ENCODE measurements at regions not wholly inside any gene's neighbourhood (a gene's known extent, or its start where the extent isn't known, plus 50 kb on each side); places are given as distances from the start of the nearest gene placed in this dataset.

GRCh38 chr7:130975731-130976130 lies 241.7 kb upstream of the KLF14 start:
- TF ChIP-seq EZH2 (IDR thresholded peaks at IDR 0.05; ENCODE audit: borderline replicate concordance, insufficient read depth, low read depth, low read length, poor library complexity, severe bottlenecking) (no peak), CTCF (IDR thresholded peaks at IDR 0.05) (no peak)
- H3K27ac ChIP-seq (ENCODE audit: low read length in 2 of 2), result no peak overlapping the region
- H3K36me3 ChIP-seq (replicated peaks in 1 of 2; ENCODE audit: control extremely low read depth in 1 of 2, control insufficient read depth in 1 of 2, extremely low read depth in 1 of 2, insufficient read depth in 2 of 2, low read length in 1 of 2), result peaks cover 0 to 30% of the 10 kb centered on the region in 2 experiments
- CTCF ChIA-PET, result interaction anchor here (1.5 kb wide), 1 partner anchor 68 kb away, joined by 3 read pairs; no protein-coding TSS in a partner anchor
- H2AFZ ChIP-seq (ENCODE audit: insufficient read depth, low read depth, low read length, poor library complexity, severe bottlenecking), result no peak overlapping the region
- H3K9me3 ChIP-seq (ENCODE audit: control extremely low read depth in 1 of 3, control insufficient read depth in 2 of 3, insufficient read depth in 1 of 3, low read length in 2 of 3), result peaks cover 0 to 13% (median 7%) of the 10 kb centered on the region in 3 donors
- intact Hi-C loops (cut with micrococcal nuclease), result no loop called here
- H3K9me3 Mint-ChIP-seq (ENCODE audit: insufficient read depth), result no peaks in the 10 kb centered on the region
- WGBS (ENCODE audit: insufficient coverage), result 100% methylated on average over 3 of the region's 5 CpGs
- H3K27me3 ChIP-seq (replicated peaks in 1 of 4; ENCODE audit: control extremely low read depth in 1 of 4, control insufficient read depth in 3 of 4, insufficient read depth in 4 of 4, low read length in 3 of 4), result no peaks in the 10 kb centered on the region
- POLR2A ChIA-PET, result interaction anchor here (0.7 kb wide), 1 partner anchor 58 kb away, joined by 3 read pairs; no protein-coding TSS in a partner anchor
- H3K79me2 ChIP-seq (ENCODE audit: control insufficient read depth, insufficient read depth, low read length), result peaks cover 97% of the 10 kb centered on the region
- H3K4me1 Mint-ChIP-seq, result peaks cover 24% of the 10 kb centered on the region
- peaks cover 90% of the 10 kb centered on the region for H4K20me1 ChIP-seq (ENCODE audit: control insufficient read depth, insufficient read depth, low read length, poor library complexity, severe bottlenecking)
- no peak overlapping the region for H3K4me2 ChIP-seq (replicated peaks; ENCODE audit: low read depth, low read length, poor library complexity, severe bottlenecking)
- peaks cover 5% of the 10 kb centered on the region in 2 donors for H3K4me1 ChIP-seq (ENCODE audit: control insufficient read depth in 2 of 2, insufficient read depth in 2 of 2, low read length in 2 of 2)
- no peak overlapping the region for H3K4me3 ChIP-seq (ENCODE audit: control extremely low read depth in 1 of 5, extremely low read depth in 1 of 5, insufficient read depth in 1 of 5, low read depth in 2 of 5, low read length in 4 of 5)
- peak overlapping the region; percentile 43 for H3K27ac Mint-ChIP-seq
- DNase-seq (no peak), ATAC-seq (ENCODE audit: low read depth) (no peak)
- no peak overlapping the region for H3K9ac ChIP-seq (ENCODE audit: low read length)
- no peaks in the 10 kb centered on the region for H3K27me3 Mint-ChIP-seq
- no peak overlapping the region for H3K4me3 Mint-ChIP-seq

GRCh38 chr7:130982160-130982638 lies 248.2 kb upstream of the KLF14 start:
- H3K27ac Mint-ChIP-seq, result no peak overlapping the region
- Histone ChIP-seq H3K4me1 (ENCODE audit: control insufficient read depth in 2 of 2, insufficient read depth in 2 of 2, low read length in 2 of 2) (peaks cover 13 to 16% of the 10 kb centered on the region in 2 donors), H2AFZ (ENCODE audit: insufficient read depth, low read depth, low read length, poor library complexity, severe bottlenecking) (no peak overlapping the region), H3K9ac (ENCODE audit: low read length) (no peak overlapping the region), H3K36me3 (replicated peaks in 1 of 2; ENCODE audit: control extremely low read depth in 1 of 2, control insufficient read depth in 1 of 2, extremely low read depth in 1 of 2, insufficient read depth in 2 of 2, low read length in 1 of 2) (peaks cover 0 to 24% of the 10 kb centered on the region in 2 experiments), H3K27me3 (replicated peaks in 1 of 4; ENCODE audit: control extremely low read depth in 1 of 4, control insufficient read depth in 3 of 4, insufficient read depth in 4 of 4, low read length in 3 of 4) (no peaks in the 10 kb centered on the region), H3K4me3 (ENCODE audit: control extremely low read depth in 1 of 5, extremely low read depth in 1 of 5, insufficient read depth in 1 of 5, low read depth in 2 of 5, low read length in 4 of 5) (no peak overlapping the region), H4K20me1 (ENCODE audit: control insufficient read depth, insufficient read depth, low read length, poor library complexity, severe bottlenecking) (peaks cover 80% of the 10 kb centered on the region), H3K4me2 (replicated peaks; ENCODE audit: low read depth, low read length, poor library complexity, severe bottlenecking) (peak overlapping the region; percentile 2), H3K79me2 (ENCODE audit: control insufficient read depth, insufficient read depth, low read length) (peaks cover 89% of the 10 kb centered on the region), H3K27ac (ENCODE audit: low read length in 2 of 2) (peak overlapping the region; percentile 9 to 61), H3K9me3 (ENCODE audit: control extremely low read depth in 1 of 3, control insufficient read depth in 2 of 3, insufficient read depth in 1 of 3, low read length in 2 of 3) (no peaks in the 10 kb centered on the region)
- H3K4me1 Mint-ChIP-seq, result peaks cover 25% of the 10 kb centered on the region
- no peaks in the 10 kb centered on the region for H3K27me3 Mint-ChIP-seq
- no peak overlapping the region for H3K4me3 Mint-ChIP-seq
- CTCF ChIA-PET, result interaction anchor here (0.6 to 6.6 kb wide), 45 partner anchors 8 to 533 kb away, joined by 3 to 93 read pairs (median 4); no protein-coding TSS in a partner anchor
- ATAC-seq (ENCODE audit: low read depth), result peak; percentile 73
- WGBS (ENCODE audit: insufficient coverage), result 73% methylated on average over 1 of the region's 3 CpGs
- no peaks in the 10 kb centered on the region for H3K9me3 Mint-ChIP-seq (ENCODE audit: insufficient read depth)
- intact Hi-C loops (cut with micrococcal nuclease), result loop anchor here (1.0 to 2.0 kb wide), 6 partner anchors 13 to 442 kb away; no protein-coding TSS in a partner anchor
- POLR2A ChIA-PET, result no interaction called here
- TF ChIP-seq CTCF (IDR thresholded peaks at IDR 0.05), result peak; percentile 87
- no peak for TF ChIP-seq EZH2 (IDR thresholded peaks at IDR 0.05; ENCODE audit: borderline replicate concordance, insufficient read depth, low read depth, low read length, poor library complexity, severe bottlenecking)
- peak; percentile 70 for DNase-seq

All from B cell (primary cell).